Ishikawa (cell line): ENCODE measurements at regions not wholly inside any gene's neighbourhood (a gene's known extent, or its start where the extent isn't known, plus 50 kb on each side); places are given as distances from the start of the nearest gene placed in this dataset.

Experiments used
- CEBPB ChIP-seq: IDR thresholded peaks from 2 replicates; pipeline ENCODE4 v1.6.1; 2012
- CREB1 ChIP-seq: IDR thresholded peaks from 2 replicates; pipeline ENCODE4 v1.6.1; 2012; ENCODE audit warnings: low read depth
- EGR1 ChIP-seq: IDR thresholded peaks from 2 replicates; pipeline ENCODE4 v1.6.1; 2012
- EP300 ChIP-seq: IDR thresholded peaks from 2 replicates; pipeline ENCODE4 v1.6.1; 2012; ENCODE audit warnings: borderline replicate concordance
- FOXM1 ChIP-seq: IDR thresholded peaks from 2 replicates; pipeline ENCODE4 v1.6.1; 2012; ENCODE audit warnings: low read depth, borderline replicate concordance
- MAX ChIP-seq: IDR thresholded peaks from 2 replicates; pipeline ENCODE4 v1.6.1; 2012
- NFIC ChIP-seq: IDR thresholded peaks from 2 replicates; pipeline ENCODE4 v1.6.1; 2012
- RAD21 ChIP-seq: IDR thresholded peaks from 2 replicates; pipeline ENCODE4 v1.6.1; 2012; ENCODE audit warnings: low read depth
- REST ChIP-seq: IDR thresholded peaks from 2 replicates; pipeline ENCODE4 v1.6.1; 2012; ENCODE audit warnings: low read depth, mild to moderate bottlenecking
- TAF1 ChIP-seq: IDR thresholded peaks from 2 replicates; pipeline ENCODE4 v1.6.1; 2012; ENCODE audit warnings: low read depth, mild to moderate bottlenecking
- TCF12 ChIP-seq: IDR thresholded peaks from 2 replicates; pipeline ENCODE4 v1.6.1; 2012; ENCODE audit warnings: low read depth
- TEAD4 ChIP-seq: IDR thresholded peaks from 2 replicates; pipeline ENCODE4 v1.6.1; 2012
- USF1 ChIP-seq: IDR thresholded peaks from 2 replicates; pipeline ENCODE4 v1.6.1; 2012
- YY1 ChIP-seq: IDR thresholded peaks from 2 replicates; pipeline ENCODE4 v1.6.1; 2012; ENCODE audit warnings: low read depth
- ZBTB7A ChIP-seq: IDR thresholded peaks from 2 replicates; pipeline ENCODE4 v1.6.1; 2012; ENCODE audit warnings: low read depth

- TF ChIP-seq EGR1, result no peak
- TF ChIP-seq REST, result no peak
- TF ChIP-seq ZBTB7A, result no peak
- TF ChIP-seq TEAD4, result no peak
- no peak for TF ChIP-seq YY1
- TF ChIP-seq NFIC, result no peak
- no peak for TF ChIP-seq TCF12
- TF ChIP-seq USF1, result no peak
- TF ChIP-seq FOXM1, result no peak
- no peak for TF ChIP-seq EP300
- TF ChIP-seq RAD21, result no peak
- no peak for TF ChIP-seq CREB1
- TF ChIP-seq TAF1, result no peak
- TF ChIP-seq MAX, result no peak
- TF ChIP-seq CEBPB, result no peak
Measured at GRCh38 chr16:82432261-82432660, 194.5 kb upstream of the CDH13 start.

- TF ChIP-seq MAX, result no peak
Measured at GRCh38 chr16:82425661-82426060, 201.1 kb upstream of the CDH13 start.

- no peak for TF ChIP-seq YY1
Measured at GRCh38 chr16:82421851-82422250, 204.9 kb upstream of the CDH13 start.

GRCh38 chr16:82419332-82419731 is 207.4 kb upstream of the CDH13 start:
- no peak for TF ChIP-seq REST
- no peak for TF ChIP-seq ZBTB7A
- TF ChIP-seq RAD21, result no peak
- TF ChIP-seq YY1, result no peak
- TF ChIP-seq TEAD4, result no peak
- no peak for TF ChIP-seq FOXM1
- no peak for TF ChIP-seq TAF1
- TF ChIP-seq EP300, result no peak
- TF ChIP-seq CREB1, result no peak
- TF ChIP-seq EGR1, result no peak
- no peak for TF ChIP-seq USF1
- no peak for TF ChIP-seq TCF12
- no peak for TF ChIP-seq MAX
- TF ChIP-seq CEBPB, result no peak
- TF ChIP-seq NFIC, result no peak

- TF ChIP-seq TEAD4, result no peak
- no peak for TF ChIP-seq CEBPB
- no peak for TF ChIP-seq YY1
- TF ChIP-seq TAF1, result no peak
- no peak for TF ChIP-seq RAD21
- TF ChIP-seq ZBTB7A, result no peak
- TF ChIP-seq NFIC, result no peak
- no peak for TF ChIP-seq USF1
- no peak for TF ChIP-seq TCF12
- TF ChIP-seq MAX, result no peak
- no peak for TF ChIP-seq EGR1
- no peak for TF ChIP-seq EP300
- TF ChIP-seq REST, result no peak
Measured at GRCh38 chr16:82414476-82414875, 212.3 kb upstream of the CDH13 start.
